Stomach (tissue), 4 donors: ENCODE measurements at regions not wholly inside any gene's neighbourhood (a gene's known extent, or its start where the extent isn't known, plus 50 kb on each side); places are given as distances from the start of the nearest gene placed in this dataset.

Experiments
- CTCF ChIP-seq, 7 experiments: fragments of 450-650 bp in 4 of 7; fragments of 200-600 bp in 3 of 7; sonication (generic) in 3 of 7; IDR thresholded peaks; one replicate each; pipeline ENCODE4 v1.5.1; 2016 to 2019; ENCODE audit warnings: antibody characterized with exemption in 7 of 7, control low read depth in 2 of 7, mild to moderate bottlenecking in 1 of 7
- EP300 ChIP-seq: sonication (generic); formaldehyde crosslinking; IDR thresholded peaks from one replicate; pipeline ENCODE4 v1.6.1; 2017; ENCODE audit warnings: antibody characterized with exemption
- POLR2AphosphoS5 ChIP-seq, 3 donors: sonication (generic); formaldehyde crosslinking; IDR thresholded peaks; one replicate each; pipeline ENCODE4 v1.6.1; 2016; ENCODE audit warnings: antibody characterized with exemption in 3 of 3

- no peak for TF ChIP-seq CTCF (IDR thresholded peaks at IDR 0.05)
- TF ChIP-seq EP300, result no peak
- TF ChIP-seq POLR2AphosphoS5 (IDR thresholded peaks at IDR 0.05), result no peak
Measured at GRCh38 chrX:20378233-20378920, 111.7 kb upstream of the RPS6KA3 start.
